NCI-H82 treated with DMSO at 0.1 percent for 48 hours (cell line): ENCODE measurements at regions not wholly inside any gene's neighbourhood (a gene's known extent, or its start where the extent isn't known, plus 50 kb on each side); places are given as distances from the start of the nearest gene placed in this dataset.
"Not testable (repeated sequence)": the region's sequence is repeated elsewhere in the genome, so short reads cannot be mapped to it uniquely, and the experiment has no call there.

Experiments
- DNase-seq: peaks from one replicate; lab custom pipeline; 2025; ENCODE audit not compliant: unreplicated experiment; lab: John Stamatoyannopoulos, UW

DNA sequence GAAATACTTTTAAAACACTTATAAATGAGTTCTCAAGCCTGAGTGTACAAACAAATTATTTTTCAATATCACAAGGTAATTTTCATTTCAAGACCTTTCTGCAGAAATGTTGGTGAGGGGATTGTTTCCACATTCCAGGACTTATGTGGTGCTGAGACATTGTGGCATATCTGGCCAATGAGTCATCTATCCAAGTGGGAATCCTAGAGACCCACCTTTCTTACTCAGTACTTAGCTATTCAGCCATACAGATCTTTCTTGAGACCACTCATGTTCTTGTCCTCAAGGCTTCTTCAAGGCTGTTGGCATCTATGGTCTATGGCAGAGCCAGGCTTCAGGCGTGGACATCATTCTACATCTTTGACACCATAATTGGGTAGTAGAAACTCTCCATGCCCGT, 225.4 kb downstream of the DKK1 start:
- DNase-seq: no peak

DNA sequence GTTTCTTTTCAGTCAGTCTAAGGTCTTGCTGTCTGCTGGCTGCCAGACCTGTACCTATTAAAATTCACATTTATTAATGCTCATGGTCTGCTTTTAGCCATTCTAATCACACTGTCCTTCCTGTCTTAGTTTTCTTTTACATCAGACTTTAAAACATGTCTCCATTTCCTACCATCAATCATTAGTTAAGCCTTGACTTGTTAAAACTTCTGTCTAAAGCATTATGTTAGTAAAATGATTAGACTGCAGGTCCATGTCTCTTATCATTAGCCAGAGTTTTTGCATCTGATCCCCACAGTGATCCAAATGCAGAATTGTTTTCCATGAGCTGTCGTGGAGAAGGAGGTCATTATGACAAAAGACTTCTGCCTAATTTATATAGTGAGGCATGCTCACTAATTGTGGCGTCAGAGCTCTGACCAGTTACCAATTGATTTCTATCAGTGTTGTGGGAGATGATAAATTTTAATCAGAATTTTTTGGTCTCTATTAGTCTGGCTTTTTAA, 226.5 kb downstream of the DKK1 start:
- DNase-seq: no peak

DNA sequence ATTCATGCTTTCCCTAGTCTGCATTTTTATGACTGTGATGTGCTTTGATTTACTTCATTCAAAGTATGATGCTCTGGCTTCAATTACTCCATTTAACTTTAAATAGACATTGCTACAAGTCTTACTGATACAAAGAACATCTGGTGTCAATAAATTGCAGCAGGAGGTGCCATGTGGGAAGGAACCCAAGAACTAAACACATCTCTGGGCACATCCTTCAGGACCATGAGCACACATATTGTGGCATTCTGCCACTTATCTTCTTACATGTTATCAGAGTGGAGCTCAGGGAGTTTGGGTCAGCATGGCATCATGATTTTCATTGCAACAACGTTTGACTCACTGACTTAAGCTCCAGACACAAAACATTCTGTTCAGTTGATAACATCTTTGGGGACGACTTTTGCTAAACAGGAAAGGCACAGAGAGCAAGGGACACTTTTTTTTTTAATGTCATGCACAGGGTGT, 227.0 kb downstream of the DKK1 start:
- DNase-seq: no peak

DNA sequence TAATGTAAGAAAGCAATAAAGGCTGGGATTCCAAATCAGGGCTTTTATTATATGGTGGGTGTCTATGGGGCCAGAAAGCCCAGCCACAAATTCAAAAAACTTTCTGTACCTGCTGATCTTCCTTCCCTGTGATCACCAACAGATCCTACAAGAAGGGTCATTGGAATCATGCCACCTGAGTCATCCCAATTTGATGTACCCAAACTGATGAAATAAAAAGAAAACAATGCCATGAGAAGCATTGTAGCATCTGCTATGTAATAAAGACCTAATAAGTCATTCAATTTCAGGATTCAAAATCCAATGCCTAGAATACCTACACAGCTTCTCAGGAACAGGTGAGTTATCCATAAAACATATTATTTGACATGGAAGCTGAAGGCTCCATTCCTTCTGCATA, 228.8 kb downstream of the DKK1 start:
- no peak for DNase-seq

DNA sequence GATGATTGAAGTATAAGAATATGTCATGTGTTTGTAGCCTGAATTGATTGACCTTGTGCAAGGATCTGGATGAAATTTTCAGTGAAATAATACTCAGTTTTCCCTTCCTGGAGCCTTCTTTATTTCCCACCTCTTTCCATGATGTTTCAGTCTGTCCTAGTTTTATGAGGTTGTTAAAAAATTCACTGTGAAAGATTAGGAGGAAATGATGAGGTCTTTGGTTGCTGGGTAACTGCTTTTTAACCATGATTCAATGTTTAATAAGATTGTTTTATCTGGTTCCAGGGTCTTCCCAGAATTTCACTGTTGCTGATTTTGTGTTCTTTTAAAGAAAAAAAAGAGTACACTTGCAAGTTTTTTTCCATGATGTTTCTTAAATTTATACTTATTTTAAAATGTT, 221.5 kb downstream of the MBL2 start:
- DNase-seq: no peak

DNA sequence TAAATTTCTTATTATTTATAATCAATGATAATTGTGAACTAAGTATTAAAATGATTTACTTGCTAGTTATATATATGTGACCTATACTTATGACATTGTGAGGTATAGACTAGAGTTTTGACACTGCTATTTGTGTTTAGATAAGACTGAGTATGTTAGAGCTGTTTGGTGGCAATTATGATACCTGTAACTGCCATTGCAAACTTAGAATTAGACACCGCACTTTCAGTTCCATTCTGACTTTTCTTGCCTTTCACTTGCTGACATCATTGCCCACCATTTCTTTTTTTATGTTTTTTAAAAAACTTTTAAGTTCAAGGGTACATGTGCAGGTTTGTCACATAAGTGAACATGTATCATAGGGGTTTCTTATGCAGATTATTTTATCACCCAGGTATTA, 214.5 kb downstream of the MBL2 start:
- DNase-seq: no peak

DNA sequence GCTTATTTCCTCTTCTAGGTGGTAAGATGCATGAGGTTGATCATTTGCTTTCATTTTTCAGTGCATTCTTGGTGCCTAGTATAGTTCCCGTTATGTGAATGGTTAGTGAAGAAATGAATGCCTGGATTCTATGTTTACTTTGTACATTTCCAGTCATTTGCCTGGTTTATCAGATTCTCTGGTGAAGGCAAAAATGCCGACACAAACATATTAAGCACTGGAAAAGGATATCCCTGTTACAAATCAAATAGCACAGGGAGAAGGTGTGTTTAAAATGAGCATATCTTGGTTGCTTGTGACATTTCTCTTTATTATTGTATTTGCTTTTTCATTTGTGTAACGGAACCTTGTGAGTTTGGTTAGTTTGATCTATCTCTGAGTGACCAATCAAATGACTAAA, 211.3 kb downstream of the MBL2 start:
- no peak for DNase-seq

DNA sequence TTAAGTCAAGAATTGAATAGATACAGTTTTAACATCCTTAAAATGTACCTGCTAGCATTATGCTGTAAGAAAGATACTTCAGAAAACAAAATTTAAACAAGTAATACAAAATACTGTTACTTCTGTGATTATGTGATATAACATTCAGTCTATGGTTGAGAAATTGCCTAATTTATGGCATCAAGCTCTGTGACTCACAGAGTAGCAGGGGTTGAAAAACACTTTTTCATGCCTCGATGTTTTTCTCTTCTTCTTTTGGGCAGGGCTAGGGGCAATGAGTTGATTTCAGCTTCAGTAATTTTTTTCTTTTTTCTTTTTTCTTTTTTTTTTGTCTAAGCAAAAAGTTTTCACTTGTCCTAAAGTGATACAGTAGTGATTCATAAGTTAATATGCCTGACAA, 209.2 kb downstream of the MBL2 start:
- DNase-seq: no peak

DNA sequence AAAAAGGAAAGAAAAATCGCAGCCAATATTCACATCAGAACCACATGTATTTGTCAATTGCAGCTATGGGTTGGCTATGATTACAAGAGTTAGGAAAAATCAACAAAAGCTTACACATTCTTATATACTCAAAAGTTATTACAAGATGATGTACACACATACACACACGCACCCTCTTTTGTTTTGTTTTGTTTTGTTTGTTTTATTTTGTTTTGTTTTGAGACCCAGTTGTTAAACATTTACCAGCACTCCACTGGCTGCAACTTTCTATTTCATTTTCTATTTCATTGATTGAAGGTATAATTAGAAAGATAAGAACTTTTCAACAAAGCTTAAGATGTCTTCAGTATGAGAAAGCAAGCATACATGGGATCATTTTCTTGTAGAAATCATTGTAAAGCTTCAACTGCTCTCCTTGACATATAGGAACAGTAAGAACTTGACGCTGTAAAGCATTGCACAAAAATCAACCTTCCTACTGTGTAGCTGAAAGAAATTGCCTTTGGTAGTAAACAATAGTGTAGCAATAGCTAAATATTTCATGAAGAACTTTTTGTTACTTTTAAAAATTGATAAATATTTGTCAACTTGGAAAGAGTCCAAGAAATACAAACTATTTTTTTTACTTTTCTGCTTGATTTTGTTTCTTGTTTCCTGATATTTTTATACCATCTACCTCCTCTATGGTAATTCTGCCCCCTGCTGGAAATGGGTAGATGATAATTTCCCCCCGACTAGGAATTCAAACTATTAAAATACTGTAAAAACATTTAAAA, 205.9 kb downstream of the MBL2 start:
- DNase-seq: no peak

DNA sequence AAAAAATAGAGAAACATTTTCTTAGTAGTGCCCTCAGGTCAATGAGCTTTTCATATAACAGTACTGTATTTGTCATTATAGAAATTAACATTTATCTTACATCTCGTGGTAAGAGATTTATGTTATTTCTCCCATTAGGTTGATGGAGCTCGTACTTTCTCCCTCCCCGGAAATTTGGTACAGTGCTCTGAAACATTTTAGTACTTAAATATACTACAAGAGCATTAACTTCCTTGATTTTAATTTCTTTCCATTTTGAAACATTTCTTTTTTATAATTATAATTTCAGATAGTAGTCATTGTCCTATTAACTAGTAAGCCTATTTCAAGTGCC, 205.4 kb downstream of the MBL2 start:
- DNase-seq: no peak

DNA sequence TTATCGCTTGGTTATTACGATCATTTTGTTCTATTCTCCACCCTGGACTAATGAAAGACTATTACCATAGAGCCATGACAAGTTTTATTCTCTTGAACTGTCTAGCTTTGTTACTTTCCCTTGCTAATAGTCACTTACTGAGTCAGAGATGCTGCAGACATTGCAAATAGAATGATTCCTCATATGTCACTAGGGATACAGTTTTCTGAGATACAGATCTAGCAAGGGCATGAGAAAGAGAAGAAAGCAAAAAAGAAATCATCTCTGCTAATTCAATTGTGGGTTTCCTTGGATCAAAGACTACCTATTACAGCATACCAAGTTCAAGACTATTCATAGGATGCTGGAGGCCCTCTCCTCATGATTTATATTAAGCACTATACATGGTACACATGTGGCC, 204.3 kb downstream of the MBL2 start:
- DNase-seq: no peak

DNA sequence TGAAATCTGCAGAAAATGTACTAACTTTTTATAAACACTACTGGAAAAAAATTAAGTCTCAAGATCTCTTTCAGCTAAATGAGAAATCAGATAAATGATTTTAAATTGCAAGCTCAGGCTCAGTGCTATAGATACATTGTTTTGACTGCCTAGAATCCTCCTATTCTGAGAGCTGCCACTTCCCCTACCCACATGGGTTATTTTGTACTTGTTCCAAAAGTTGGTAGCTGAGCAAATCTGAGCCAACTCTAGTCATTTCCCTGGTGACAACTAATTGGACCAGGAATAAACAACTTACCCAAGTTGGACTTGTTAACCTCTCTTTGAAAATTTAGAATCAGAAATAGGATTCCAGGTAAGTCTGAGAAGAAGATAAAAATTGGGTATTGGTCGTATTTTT, 202.1 kb downstream of the MBL2 start:
- DNase-seq: no peak

DNA sequence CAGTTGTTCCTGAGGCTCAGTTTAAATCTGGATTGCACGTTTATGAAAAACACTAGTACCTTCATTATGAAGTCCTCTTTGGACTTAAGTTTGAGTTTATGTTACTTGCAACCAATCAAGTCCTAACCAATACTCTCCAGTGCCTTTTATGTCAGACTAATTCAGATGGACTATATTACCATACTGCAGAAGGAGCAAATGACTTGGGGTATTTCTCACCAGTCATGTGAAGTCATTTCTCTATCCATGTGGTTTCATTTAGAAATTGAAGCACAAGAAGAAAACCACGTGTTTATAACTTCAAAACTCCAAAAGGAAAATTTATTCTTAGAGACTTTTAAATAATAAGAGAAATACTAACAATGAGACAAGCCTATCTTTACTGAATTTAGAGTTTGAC, 201.6 kb downstream of the MBL2 start:
- DNase-seq: no peak

DNA sequence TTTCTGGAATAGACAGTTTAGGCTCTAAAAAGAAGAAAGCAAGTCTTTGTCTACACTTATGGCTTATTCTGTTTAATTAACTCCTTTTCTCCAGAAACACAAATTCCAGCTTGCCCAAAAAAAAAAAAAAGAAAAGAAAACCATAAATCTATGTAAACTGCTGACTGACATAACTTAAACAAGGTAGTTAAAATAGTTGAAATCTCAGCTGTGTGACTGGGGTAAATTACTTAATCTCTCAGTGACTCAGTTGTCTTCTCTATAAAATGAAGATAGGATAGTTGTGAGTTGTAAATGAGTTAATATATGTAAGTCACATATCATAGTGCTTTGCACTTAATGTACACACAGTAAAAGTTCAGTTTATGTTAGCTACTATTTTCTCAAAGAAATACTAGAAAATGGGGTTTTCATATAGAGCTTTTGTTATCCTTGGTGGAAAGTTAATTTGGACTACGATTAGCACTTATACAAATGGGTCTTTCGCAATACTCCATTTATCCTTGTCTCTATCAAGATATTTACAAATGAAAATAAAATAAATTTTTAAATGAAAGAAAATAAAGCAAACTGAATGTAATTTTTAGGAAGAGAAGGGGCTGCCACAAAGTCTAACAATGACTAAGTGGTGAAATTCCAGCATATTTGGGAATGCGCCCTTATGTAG, 200.9 kb downstream of the MBL2 start:
- no peak for DNase-seq

DNA sequence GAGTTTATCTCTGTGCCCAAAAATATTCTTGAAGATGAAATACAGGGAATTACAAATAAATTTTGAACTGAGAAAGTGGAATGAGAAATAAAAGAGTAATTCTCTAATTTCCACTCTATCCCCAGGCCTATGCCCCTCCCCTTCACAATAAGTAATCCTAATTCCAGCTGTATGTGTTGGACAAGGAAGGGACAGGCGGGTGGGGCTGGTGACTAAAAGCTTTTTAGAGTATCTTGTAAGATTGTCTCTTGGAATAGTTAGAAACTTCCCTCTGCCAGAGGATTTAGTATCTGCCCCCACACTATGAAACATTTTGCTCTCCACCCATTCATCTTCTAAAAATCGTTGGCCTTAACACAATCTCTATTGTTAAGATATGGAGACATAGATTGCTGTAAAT, 199.2 kb downstream of the MBL2 start:
- DNase-seq: no peak

DNA sequence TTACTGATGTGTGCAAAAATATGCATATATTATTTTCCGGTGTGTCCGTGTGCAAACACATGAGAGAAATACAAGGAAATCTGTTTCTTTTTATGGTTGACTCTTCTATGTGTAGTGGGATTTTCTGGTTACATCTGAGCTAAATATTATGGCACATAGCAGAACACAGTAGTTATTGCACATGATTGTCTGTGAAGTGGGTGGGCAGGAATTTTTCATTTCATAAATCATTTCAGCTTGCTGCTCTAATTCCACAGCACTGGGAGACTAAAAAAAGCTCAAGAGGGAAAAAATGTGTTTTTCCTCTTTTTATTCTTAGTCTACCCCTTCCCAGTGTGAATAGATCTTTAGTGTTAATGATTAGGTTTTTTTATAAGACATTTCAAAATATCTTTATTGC, 197.9 kb downstream of the MBL2 start:
- DNase-seq: no peak

DNA sequence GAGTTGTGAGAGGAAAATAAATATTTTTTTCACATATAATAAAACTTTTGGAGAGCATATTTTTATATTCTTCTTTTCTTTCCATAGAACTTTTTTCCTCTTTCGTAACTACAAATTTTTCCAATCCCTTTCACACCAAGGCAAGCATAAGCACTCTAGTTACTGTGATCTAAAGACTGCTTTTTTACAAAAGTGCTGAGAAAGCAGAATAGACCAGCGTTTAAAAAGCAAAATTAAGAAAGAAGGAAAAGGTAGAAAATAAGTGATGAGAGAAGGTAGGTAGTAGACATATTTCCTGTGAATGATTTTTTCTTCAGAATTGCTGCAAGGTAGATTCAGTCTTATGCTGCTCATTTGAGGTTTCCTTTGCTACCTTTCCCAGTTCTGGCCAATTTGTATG, 195.5 kb downstream of the MBL2 start:
- DNase-seq: no peak

DNA sequence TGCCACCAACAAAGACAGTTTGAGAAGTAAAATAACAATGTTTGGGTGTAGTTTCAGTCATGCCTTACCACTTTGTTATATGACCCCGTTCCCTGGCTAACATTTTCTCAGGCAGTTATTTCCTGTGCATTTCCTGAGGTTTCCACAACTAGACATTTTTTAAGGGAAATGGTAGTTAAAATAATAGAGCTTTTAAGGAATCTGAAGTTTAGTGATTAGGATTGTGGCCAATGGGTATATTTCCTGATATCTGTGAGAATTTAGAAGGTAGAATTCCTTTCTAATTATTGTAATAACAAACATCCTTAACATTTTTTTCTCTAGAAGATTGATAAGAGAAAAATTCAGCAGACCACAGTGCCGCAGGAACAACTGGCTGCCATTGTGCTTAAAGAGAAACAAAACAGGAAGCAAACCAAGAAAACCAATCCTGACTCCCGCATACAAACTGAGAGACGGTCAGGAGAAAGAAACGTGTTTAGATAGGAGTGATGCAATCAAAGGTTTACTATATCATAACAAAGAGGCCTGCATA, 193.6 kb downstream of the MBL2 start:
- no peak for DNase-seq

DNA sequence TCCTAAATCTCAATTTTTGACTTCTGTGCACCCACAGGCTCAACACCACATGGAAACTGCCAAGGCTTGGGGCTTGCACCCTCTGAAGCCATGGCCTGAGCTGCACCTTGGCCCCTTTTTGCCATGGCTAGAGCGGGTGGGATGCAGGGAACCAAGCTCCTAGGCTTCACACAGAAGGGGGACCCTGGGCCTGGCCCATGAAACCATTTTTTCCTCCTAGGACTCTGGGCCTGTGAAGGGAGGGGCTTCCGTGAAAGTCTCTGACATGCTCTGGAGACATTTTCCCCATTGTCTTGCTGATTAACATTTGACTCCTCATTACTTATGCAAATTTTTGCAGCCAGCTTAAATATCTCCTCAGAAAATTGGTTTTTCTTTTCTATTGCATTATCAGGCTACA, 190.9 kb downstream of the MBL2 start:
- DNase-seq: not testable (repeated sequence)

DNA sequence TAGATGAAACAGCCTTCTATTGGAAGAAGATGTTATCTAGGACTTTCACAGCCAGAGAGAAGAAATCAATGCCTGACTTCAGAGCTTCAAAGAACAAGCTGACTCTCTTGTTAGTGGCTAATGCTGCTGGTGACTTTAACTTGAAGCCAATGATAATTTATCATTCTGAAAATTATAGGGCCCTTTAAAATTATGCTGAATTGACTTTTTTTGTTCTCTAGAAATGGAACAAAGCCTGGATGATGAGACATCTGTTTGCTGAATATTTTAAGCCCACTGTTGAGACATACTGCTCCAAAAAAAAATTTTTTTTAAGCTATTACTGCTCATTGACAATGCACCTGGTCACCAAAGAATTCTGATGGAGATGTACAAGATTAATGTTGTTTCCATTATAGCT, 189.2 kb downstream of the MBL2 start:
- DNase-seq: no peak

DNA sequence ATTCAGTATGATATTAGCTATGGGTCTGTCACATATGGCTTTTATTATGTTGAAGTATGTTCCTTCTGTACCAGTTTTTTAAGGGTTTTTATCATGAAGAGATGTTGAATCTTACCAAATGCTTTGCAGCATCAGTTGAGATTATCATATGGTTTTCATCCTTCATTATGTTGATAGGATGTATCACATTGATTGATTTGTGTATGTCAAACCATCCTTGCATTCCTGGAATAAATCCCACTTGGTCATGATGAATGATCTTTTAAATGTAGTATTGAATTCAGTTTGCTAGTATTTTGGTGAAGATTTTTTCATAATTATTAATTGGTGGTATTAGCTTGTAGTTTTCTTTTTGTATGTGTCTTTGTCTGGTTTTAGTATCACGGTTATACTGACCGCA, 185.9 kb downstream of the MBL2 start:
- DNase-seq: no peak

DNA sequence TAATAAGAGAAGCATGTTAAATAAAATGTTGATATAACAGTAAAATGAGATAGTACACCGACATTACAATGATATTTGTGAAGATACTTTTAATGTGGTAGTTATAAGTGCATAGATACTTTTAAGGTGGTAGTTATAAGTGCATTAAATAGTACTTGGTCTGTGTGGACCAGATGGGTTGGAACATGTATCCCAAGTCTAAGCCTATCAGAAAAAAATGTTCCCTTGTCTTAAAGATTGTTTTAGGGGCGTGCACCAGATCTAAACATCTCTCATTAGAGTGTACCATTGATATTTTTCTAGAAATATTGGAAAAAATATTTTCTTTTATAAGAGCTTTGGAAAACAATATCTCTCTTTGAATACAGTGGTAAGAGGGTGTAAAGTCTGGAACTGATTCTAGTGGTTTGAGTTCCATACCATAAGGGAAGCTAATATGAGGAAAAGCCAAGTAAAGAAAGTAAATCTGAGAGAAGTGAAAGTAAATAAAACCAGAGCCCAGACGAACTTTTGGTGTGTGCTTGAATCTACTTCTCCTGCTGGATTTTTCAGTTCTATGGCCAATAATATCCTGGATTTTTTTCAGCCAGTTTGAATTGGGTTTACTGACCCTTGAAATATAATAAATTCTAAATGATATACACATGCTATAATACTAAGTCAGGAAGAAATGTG, 175.3 kb downstream of the MBL2 start:
- DNase-seq: no peak
